ENCODE measurements at regions not wholly inside any gene's neighbourhood (a gene's known extent, or its start where the extent isn't known, plus 50 kb on each side); places are given as distances from the start of the nearest gene placed in this dataset.
"Not testable (repeated sequence)": the region's sequence is repeated elsewhere in the genome, so short reads cannot be mapped to it uniquely, and the experiment has no call there.

- Histone ChIP-seq H3K4me3 (ENCODE audit: low read length) (no peak overlapping the region), H3K4me1 (ENCODE audit: control insufficient read depth, insufficient read depth, low read length) (no peaks in the 10 kb centered on the region), H3K27me3 (ENCODE audit: control insufficient read depth, insufficient read depth, low read length) (no peaks in the 10 kb centered on the region), H3K36me3 (ENCODE audit: control insufficient read depth, insufficient read depth, low read length) (no peaks in the 10 kb centered on the region), H3K9ac (ENCODE audit: low read length) (no peak overlapping the region), H3K9me3 (ENCODE audit: control insufficient read depth, low read length) (no peaks in the 10 kb centered on the region)
These were observed 166.9 kb upstream of the EPB41L3 start for GRCh38 chr18:5710676-5711075.

GRCh38 chr18:5710235-5710634 is 166.4 kb upstream of the EPB41L3 start:
- Histone ChIP-seq H3K9ac (ENCODE audit: low read length) (no peak overlapping the region), H3K36me3 (ENCODE audit: control insufficient read depth, insufficient read depth, low read length) (no peaks in the 10 kb centered on the region), H3K4me3 (ENCODE audit: low read length) (no peak overlapping the region), H3K9me3 (ENCODE audit: control insufficient read depth, low read length) (no peaks in the 10 kb centered on the region), H3K4me1 (ENCODE audit: control insufficient read depth, insufficient read depth, low read length) (no peaks in the 10 kb centered on the region), H3K27me3 (ENCODE audit: control insufficient read depth, insufficient read depth, low read length) (no peaks in the 10 kb centered on the region)

- Histone ChIP-seq H3K36me3 (ENCODE audit: control insufficient read depth, insufficient read depth, low read length) (no peaks in the 10 kb centered on the region), H3K9me3 (ENCODE audit: control insufficient read depth, low read length) (no peaks in the 10 kb centered on the region), H3K4me1 (ENCODE audit: control insufficient read depth, insufficient read depth, low read length) (no peaks in the 10 kb centered on the region), H3K27me3 (ENCODE audit: control insufficient read depth, insufficient read depth, low read length) (no peaks in the 10 kb centered on the region), H3K9ac (ENCODE audit: low read length) (no peak overlapping the region), H3K4me3 (ENCODE audit: low read length) (no peak overlapping the region)
These were observed 165.8 kb upstream of the EPB41L3 start for GRCh38 chr18:5709476-5710095.

- no peaks in the 10 kb centered on the region for H3K27me3 ChIP-seq (ENCODE audit: control insufficient read depth, insufficient read depth, low read length)
- no peaks in the 10 kb centered on the region for H3K9me3 ChIP-seq (ENCODE audit: control insufficient read depth, low read length)
- H3K36me3 ChIP-seq (ENCODE audit: control insufficient read depth, insufficient read depth, low read length) = no peaks in the 10 kb centered on the region
- H3K9ac ChIP-seq (ENCODE audit: low read length) = no peak overlapping the region
- no peak overlapping the region for H3K4me3 ChIP-seq (ENCODE audit: low read length)
- H3K4me1 ChIP-seq (ENCODE audit: control insufficient read depth, insufficient read depth, low read length) = no peaks in the 10 kb centered on the region
These were observed 163.8 kb upstream of the EPB41L3 start for GRCh38 chr18:5707586-5707985.

- no peak overlapping the region for H3K4me3 ChIP-seq (ENCODE audit: low read length)
- no peaks in the 10 kb centered on the region for H3K36me3 ChIP-seq (ENCODE audit: control insufficient read depth, insufficient read depth, low read length)
- H3K27me3 ChIP-seq (ENCODE audit: control insufficient read depth, insufficient read depth, low read length) = no peaks in the 10 kb centered on the region
- no peaks in the 10 kb centered on the region for H3K9me3 ChIP-seq (ENCODE audit: control insufficient read depth, low read length)
- no peaks in the 10 kb centered on the region for H3K4me1 ChIP-seq (ENCODE audit: control insufficient read depth, insufficient read depth, low read length)
- H3K9ac ChIP-seq (ENCODE audit: low read length) = no peak overlapping the region
These were observed 161.6 kb upstream of the EPB41L3 start for GRCh38 chr18:5705393-5705792.

- Histone ChIP-seq H3K36me3 (ENCODE audit: control insufficient read depth, insufficient read depth, low read length) (no peaks in the 10 kb centered on the region), H3K4me1 (ENCODE audit: control insufficient read depth, insufficient read depth, low read length) (no peaks in the 10 kb centered on the region), H3K4me3 (ENCODE audit: low read length) (no peak overlapping the region), H3K9ac (ENCODE audit: low read length) (no peak overlapping the region), H3K27me3 (ENCODE audit: control insufficient read depth, insufficient read depth, low read length) (no peaks in the 10 kb centered on the region), H3K9me3 (ENCODE audit: control insufficient read depth, low read length) (no peaks in the 10 kb centered on the region)
These were observed 161.1 kb upstream of the EPB41L3 start for GRCh38 chr18:5704847-5705246.

- H3K36me3 ChIP-seq (ENCODE audit: control insufficient read depth, insufficient read depth, low read length); H3K4me3 ChIP-seq (ENCODE audit: low read length); H3K9ac ChIP-seq (ENCODE audit: low read length); H3K27me3 ChIP-seq (ENCODE audit: control insufficient read depth, insufficient read depth, low read length); H3K9me3 ChIP-seq (ENCODE audit: control insufficient read depth, low read length); H3K4me1 ChIP-seq (ENCODE audit: control insufficient read depth, insufficient read depth, low read length): not testable (repeated sequence)
These were observed 158.2 kb upstream of the EPB41L3 start for GRCh38 chr18:5702016-5702415.

GRCh38 chr18:5693699-5694294 is 150.0 kb upstream of the EPB41L3 start:
- no peaks in the 10 kb centered on the region for H3K36me3 ChIP-seq (ENCODE audit: control insufficient read depth, insufficient read depth, low read length)
- H3K9me3 ChIP-seq (ENCODE audit: control insufficient read depth, low read length) = no peaks in the 10 kb centered on the region
- H3K9ac ChIP-seq (ENCODE audit: low read length) = no peak overlapping the region
- H3K4me3 ChIP-seq (ENCODE audit: low read length) = no peak overlapping the region
- H3K4me1 ChIP-seq (ENCODE audit: control insufficient read depth, insufficient read depth, low read length) = no peaks in the 10 kb centered on the region
- H3K27me3 ChIP-seq (ENCODE audit: control insufficient read depth, insufficient read depth, low read length) = no peaks in the 10 kb centered on the region

GRCh38 chr18:5678779-5679406 is 135.1 kb upstream of the EPB41L3 start:
- H3K36me3 ChIP-seq (ENCODE audit: control insufficient read depth, insufficient read depth, low read length) = no peaks in the 10 kb centered on the region
- H3K27me3 ChIP-seq (ENCODE audit: control insufficient read depth, insufficient read depth, low read length) = no peaks in the 10 kb centered on the region
- H3K9me3 ChIP-seq (ENCODE audit: control insufficient read depth, low read length) = no peaks in the 10 kb centered on the region
- H3K4me1 ChIP-seq (ENCODE audit: control insufficient read depth, insufficient read depth, low read length) = no peaks in the 10 kb centered on the region
- no peak overlapping the region for H3K4me3 ChIP-seq (ENCODE audit: low read length)
- no peak overlapping the region for H3K9ac ChIP-seq (ENCODE audit: low read length)

- Histone ChIP-seq H3K27me3 (ENCODE audit: control insufficient read depth, insufficient read depth, low read length) (no peaks in the 10 kb centered on the region), H3K9me3 (ENCODE audit: control insufficient read depth, low read length) (no peaks in the 10 kb centered on the region), H3K36me3 (ENCODE audit: control insufficient read depth, insufficient read depth, low read length) (no peaks in the 10 kb centered on the region), H3K9ac (ENCODE audit: low read length) (no peak overlapping the region), H3K4me3 (ENCODE audit: low read length) (no peak overlapping the region), H3K4me1 (ENCODE audit: control insufficient read depth, insufficient read depth, low read length) (no peaks in the 10 kb centered on the region)
These were observed 134.5 kb upstream of the EPB41L3 start for GRCh38 chr18:5678278-5678677.

- Histone ChIP-seq H3K4me3 (ENCODE audit: low read length) (no peak overlapping the region), H3K27me3 (ENCODE audit: control insufficient read depth, insufficient read depth, low read length) (no peaks in the 10 kb centered on the region), H3K9me3 (ENCODE audit: control insufficient read depth, low read length) (no peaks in the 10 kb centered on the region), H3K4me1 (ENCODE audit: control insufficient read depth, insufficient read depth, low read length) (no peaks in the 10 kb centered on the region), H3K36me3 (ENCODE audit: control insufficient read depth, insufficient read depth, low read length) (no peaks in the 10 kb centered on the region), H3K9ac (ENCODE audit: low read length) (no peak overlapping the region)
These were observed 129.8 kb upstream of the EPB41L3 start for GRCh38 chr18:5673616-5674015.

- Histone ChIP-seq H3K9me3 (ENCODE audit: control insufficient read depth, low read length) (no peaks in the 10 kb centered on the region), H3K4me3 (ENCODE audit: low read length) (no peak overlapping the region), H3K27me3 (ENCODE audit: control insufficient read depth, insufficient read depth, low read length) (no peaks in the 10 kb centered on the region), H3K36me3 (ENCODE audit: control insufficient read depth, insufficient read depth, low read length) (no peaks in the 10 kb centered on the region), H3K9ac (ENCODE audit: low read length) (no peak overlapping the region), H3K4me1 (ENCODE audit: control insufficient read depth, insufficient read depth, low read length) (no peaks in the 10 kb centered on the region)
These were observed 125.8 kb upstream of the EPB41L3 start for GRCh38 chr18:5669585-5669984.

Data from mucosa of stomach (tissue), 1 donor.